HL-60 (cell line): ENCODE measurements at regions not wholly inside any gene's neighbourhood (a gene's known extent, or its start where the extent isn't known, plus 50 kb on each side); places are given as distances from the start of the nearest gene placed in this dataset.

Experiments used
- DNase-seq, 2 experiments: peaks; one replicate each; pipeline ENCODE4 v3.0.0-alpha.2; 2010 to 2020; ENCODE audit warnings: low read depth in 1 of 2, low spot score in 1 of 2
- H3K27ac ChIP-seq: fragments of 250-450 bp; sonication (Bioruptor Pico); replicated peaks from 2 replicates; pipeline ENCODE4 v1.5.1; 2020; ENCODE audit warnings: mild to moderate bottlenecking, moderate library complexity
- H3K27me3 ChIP-seq: fragments of 250-450 bp; sonication (Bioruptor Pico); 2 replicates; pipeline ENCODE4 v1.5.1; 2021; ENCODE audit warnings: mild to moderate bottlenecking, moderate library complexity; ENCODE audit not compliant: insufficient read depth, poor library complexity, severe bottlenecking
- H3K4me3 ChIP-seq: replicated peaks from 2 replicates; pipeline ENCODE4 v1.5.1; 2011; ENCODE audit warnings: mild to moderate bottlenecking, control low read depth, low read length; ENCODE audit not compliant: insufficient read depth
- CTCF ChIP-seq: IDR thresholded peaks from one replicate; pipeline ENCODE4 v1.5.1; 2011; ENCODE audit warnings: low read length, control low read depth, inconsistent platforms; ENCODE audit not compliant: insufficient read depth
- GABPA ChIP-seq: IDR thresholded peaks from 2 replicates; pipeline ENCODE4 v1.6.1; 2012; ENCODE audit warnings: low read depth
- POLR2AphosphoS5 ChIP-seq: IDR thresholded peaks from 2 replicates; pipeline ENCODE4 v1.6.1; 2012; ENCODE audit warnings: low read depth
- SPI1 ChIP-seq: IDR thresholded peaks from 2 replicates; pipeline ENCODE4 v1.6.1; 2012; ENCODE audit warnings: low read depth, mild to moderate bottlenecking, borderline replicate concordance
- TF ChIP-seq, protein P1 (sequence below): IDR thresholded peaks from 2 replicates; pipeline ENCODE4 v1.6.1; 2012; ENCODE audit warnings: low read depth; ENCODE audit not compliant: insufficient replicate concordance

DNA sequence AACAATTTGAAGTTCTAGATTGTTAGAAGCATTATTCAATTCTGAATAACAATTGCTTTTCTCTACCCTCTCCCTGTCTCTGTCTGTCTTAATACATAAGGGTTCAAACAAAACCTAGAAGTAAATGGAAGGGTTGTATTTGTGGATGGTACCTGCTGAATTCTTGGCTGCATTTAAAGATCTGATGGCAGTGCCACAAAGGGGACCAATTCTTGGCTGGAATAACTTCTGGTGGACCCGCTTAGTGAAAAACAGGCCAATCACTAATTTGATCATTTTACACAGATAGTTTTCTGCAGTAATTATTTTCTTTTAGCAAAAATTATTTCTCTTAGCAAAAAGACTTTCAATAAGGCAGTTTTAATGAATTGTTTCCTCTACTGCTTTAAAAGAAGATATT, 353.5 kb downstream of the MYCN start:
- TF ChIP-seq SPI1 (no peak), GABPA (no peak), CTCF (no peak), POLR2AphosphoS5 (no peak)
- TF ChIP-seq, protein P1, sequence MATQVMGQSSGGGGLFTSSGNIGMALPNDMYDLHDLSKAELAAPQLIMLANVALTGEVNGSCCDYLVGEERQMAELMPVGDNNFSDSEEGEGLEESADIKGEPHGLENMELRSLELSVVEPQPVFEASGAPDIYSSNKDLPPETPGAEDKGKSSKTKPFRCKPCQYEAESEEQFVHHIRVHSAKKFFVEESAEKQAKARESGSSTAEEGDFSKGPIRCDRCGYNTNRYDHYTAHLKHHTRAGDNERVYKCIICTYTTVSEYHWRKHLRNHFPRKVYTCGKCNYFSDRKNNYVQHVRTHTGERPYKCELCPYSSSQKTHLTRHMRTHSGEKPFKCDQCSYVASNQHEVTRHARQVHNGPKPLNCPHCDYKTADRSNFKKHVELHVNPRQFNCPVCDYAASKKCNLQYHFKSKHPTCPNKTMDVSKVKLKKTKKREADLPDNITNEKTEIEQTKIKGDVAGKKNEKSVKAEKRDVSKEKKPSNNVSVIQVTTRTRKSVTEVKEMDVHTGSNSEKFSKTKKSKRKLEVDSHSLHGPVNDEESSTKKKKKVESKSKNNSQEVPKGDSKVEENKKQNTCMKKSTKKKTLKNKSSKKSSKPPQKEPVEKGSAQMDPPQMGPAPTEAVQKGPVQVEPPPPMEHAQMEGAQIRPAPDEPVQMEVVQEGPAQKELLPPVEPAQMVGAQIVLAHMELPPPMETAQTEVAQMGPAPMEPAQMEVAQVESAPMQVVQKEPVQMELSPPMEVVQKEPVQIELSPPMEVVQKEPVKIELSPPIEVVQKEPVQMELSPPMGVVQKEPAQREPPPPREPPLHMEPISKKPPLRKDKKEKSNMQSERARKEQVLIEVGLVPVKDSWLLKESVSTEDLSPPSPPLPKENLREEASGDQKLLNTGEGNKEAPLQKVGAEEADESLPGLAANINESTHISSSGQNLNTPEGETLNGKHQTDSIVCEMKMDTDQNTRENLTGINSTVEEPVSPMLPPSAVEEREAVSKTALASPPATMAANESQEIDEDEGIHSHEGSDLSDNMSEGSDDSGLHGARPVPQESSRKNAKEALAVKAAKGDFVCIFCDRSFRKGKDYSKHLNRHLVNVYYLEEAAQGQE = no peak
- H3K4me3 ChIP-seq = no peak overlapping the region
- no peak for DNase-seq
- H3K27me3 ChIP-seq = no peaks in the 10 kb centered on the region
- no peak overlapping the region for H3K27ac ChIP-seq

- Histone ChIP-seq H3K4me3 (no peak overlapping the region), H3K27ac (no peak overlapping the region), H3K27me3 (no peaks in the 10 kb centered on the region)
- DNase-seq = no peak
- no peak for TF ChIP-seq SPI1
- no peak for TF ChIP-seq GABPA
- TF ChIP-seq CTCF = no peak
- TF ChIP-seq, protein P1 = no peak
Measured at GRCh38 chr2:16293398-16293797, 353.0 kb downstream of the MYCN start.

GRCh38 chr2:16291731-16292550, 351.6 kb downstream of the MYCN start:
- Histone ChIP-seq H3K4me3 (no peak overlapping the region), H3K27me3 (no peaks in the 10 kb centered on the region), H3K27ac (no peak overlapping the region)
- TF ChIP-seq CTCF = no peak
- TF ChIP-seq, protein P1 = no peak
- TF ChIP-seq SPI1 = no peak
- no peak for TF ChIP-seq GABPA
- no peak for TF ChIP-seq POLR2AphosphoS5
- no peak for DNase-seq
